HG03442 (cell line): ENCODE measurements at regions not wholly inside any gene's neighbourhood (a gene's known extent, or its start where the extent isn't known, plus 50 kb on each side); places are given as distances from the start of the nearest gene placed in this dataset.

Source experiments
- ATAC-seq: cut with Tn5 transposase; IDR thresholded peaks from one replicate; pipeline ENCODE4 v1.9.1; 2021; ENCODE audit warnings: mild to moderate bottlenecking, moderate library complexity; ENCODE audit not compliant: unreplicated experiment

GRCh38 chr2:2527148-2527547 is 196.1 kb upstream of the MYT1L start:
- no peak for ATAC-seq

GRCh38 chr2:2524348-2524941 is 193.4 kb upstream of the MYT1L start:
- ATAC-seq: no peak

GRCh38 chr2:2523461-2524347 is 192.6 kb upstream of the MYT1L start:
- ATAC-seq: no peak

GRCh38 chr2:2520401-2520811 is 189.3 kb upstream of the MYT1L start:
- no peak for ATAC-seq

GRCh38 chr2:2519381-2519780 is 188.3 kb upstream of the MYT1L start:
- ATAC-seq: no peak

- ATAC-seq: no peak
These were observed 186.3 kb upstream of the MYT1L start for GRCh38 chr2:2517399-2517798.

- ATAC-seq: no peak
These were observed 185.3 kb upstream of the MYT1L start for GRCh38 chr2:2516386-2516785.

GRCh38 chr2:2512931-2513330 is 181.9 kb upstream of the MYT1L start:
- no peak for ATAC-seq

GRCh38 chr2:2507417-2507997 is 176.4 kb upstream of the MYT1L start:
- no peak for ATAC-seq

GRCh38 chr2:2506536-2506935 is 175.5 kb upstream of the MYT1L start:
- ATAC-seq: no peak

GRCh38 chr2:2505604-2506003 is 174.5 kb upstream of the MYT1L start:
- no peak for ATAC-seq

GRCh38 chr2:2503864-2504418 is 172.9 kb upstream of the MYT1L start:
- ATAC-seq: no peak

- ATAC-seq: no peak
These were observed 171.1 kb upstream of the MYT1L start for GRCh38 chr2:2502201-2502549.

GRCh38 chr2:2501454-2502200 is 170.6 kb upstream of the MYT1L start:
- ATAC-seq: no peak

- no peak for ATAC-seq
These were observed 164.5 kb upstream of the MYT1L start for GRCh38 chr2:2495606-2496005.

GRCh38 chr2:2493496-2493895 is 162.4 kb upstream of the MYT1L start:
- no peak for ATAC-seq

- no peak for ATAC-seq
These were observed 161.7 kb upstream of the MYT1L start for GRCh38 chr2:2492800-2493199.

GRCh38 chr2:2491964-2492363 is 160.9 kb upstream of the MYT1L start:
- ATAC-seq: no peak

GRCh38 chr2:2484301-2484700 is 153.2 kb upstream of the MYT1L start:
- no peak for ATAC-seq

- no peak for ATAC-seq
These were observed 151.8 kb upstream of the MYT1L start for GRCh38 chr2:2482851-2483250.

GRCh38 chr2:2472881-2473280 is 141.8 kb upstream of the MYT1L start:
- ATAC-seq: no peak
